Vagina (tissue), 2 donors: ENCODE measurements at regions not wholly inside any gene's neighbourhood (a gene's known extent, or its start where the extent isn't known, plus 50 kb on each side); places are given as distances from the start of the nearest gene placed in this dataset.
"Not testable (repeated sequence)": the region's sequence is repeated elsewhere in the genome, so short reads cannot be mapped to it uniquely, and the experiment has no call there.

Experiments used
- CTCF ChIP-seq, 3 experiments: fragments of 450-650 bp in 2 of 3; fragments of 200-600 bp in 1 of 3; sonication (generic) in 1 of 3; IDR thresholded peaks; one replicate each; pipeline ENCODE4 v1.5.1; 2017 to 2019; ENCODE audit warnings: antibody characterized with exemption in 3 of 3, mild to moderate bottlenecking in 2 of 3, moderate library complexity in 2 of 3
- POLR2A ChIP-seq, 2 donors: fragments of 450-650 bp; IDR thresholded peaks; one replicate each; pipeline ENCODE4 v1.6.1; 2017; ENCODE audit warnings: antibody characterized with exemption in 2 of 2, mild to moderate bottlenecking in 2 of 2, moderate library complexity in 2 of 2

- TF ChIP-seq CTCF, POLR2A (IDR thresholded peaks at IDR 0.05): not testable (repeated sequence)
Measured at GRCh38 chr15:24309700-24310099, 365.9 kb upstream of the NPAP1 start.
